Right atrium auricular region (tissue), 2 donors: ENCODE measurements at regions not wholly inside any gene's neighbourhood (a gene's known extent, or its start where the extent isn't known, plus 50 kb on each side); places are given as distances from the start of the nearest gene placed in this dataset.

ENCODE experiments used
- DNase-seq: peaks from one replicate; pipeline ENCODE4 v3.0.0-alpha.2; 2019; ENCODE audit warnings: low spot score
- H3K27ac ChIP-seq, 2 donors: fragments of 200-600 bp; sonication (generic); 1 replicate in 1 of 2; 2 replicates in 1 of 2; pipeline ENCODE4 v1.5.1; 2016 to 2019
- H3K27me3 ChIP-seq, 2 donors: fragments of 200-600 bp; sonication (generic); one replicate each; pipeline versions ENCODE4 v1.5.1 to v1.6.0; 2017 to 2019
- H3K36me3 ChIP-seq: fragments of 200-600 bp; sonication (generic); one replicate; pipeline ENCODE4 v1.5.1; 2016
- H3K4me1 ChIP-seq, 2 donors: fragments of 200-600 bp; sonication (generic); one replicate each; pipeline versions ENCODE4 v1.5.1 to v1.6.0; 2017 to 2019
- H3K4me3 ChIP-seq, 2 donors: fragments of 200-600 bp; sonication (generic); 1 replicate in 1 of 2; 2 replicates in 1 of 2; pipeline ENCODE4 v1.5.1; 2017 to 2019; ENCODE audit warnings: mild to moderate bottlenecking in 1 of 2, moderate library complexity in 1 of 2
- H3K9me3 ChIP-seq, 2 donors: fragments of 200-600 bp; sonication (generic); one replicate each; pipeline ENCODE4 v1.5.1; 2019
- CTCF ChIP-seq, 2 donors: fragments of 200-600 bp; sonication (generic); IDR thresholded peaks; one replicate each; pipeline ENCODE4 v1.5.1; 2019; ENCODE audit warnings: antibody characterized with exemption in 2 of 2

- Histone ChIP-seq H3K4me3 (no peak overlapping the region), H3K27me3 (no peaks in the 10 kb centered on the region), H3K36me3 (no peaks in the 10 kb centered on the region), H3K4me1 (no peaks in the 10 kb centered on the region), H3K27ac (no peak overlapping the region), H3K9me3 (no peaks in the 10 kb centered on the region)
- no peak for TF ChIP-seq CTCF (IDR thresholded peaks at IDR 0.05)
- no peak for DNase-seq
Observed at GRCh38 chr2:12428786-12429185, 287.9 kb upstream of the TRIB2 start.

GRCh38 chr2:12429779-12430406 is 286.8 kb upstream of the TRIB2 start:
- H3K27ac ChIP-seq = no peak overlapping the region

GRCh38 chr2:12430407-12431133 is 286.2 kb upstream of the TRIB2 start:
- no peaks in the 10 kb centered on the region for H3K27me3 ChIP-seq
- H3K36me3 ChIP-seq = no peaks in the 10 kb centered on the region
- TF ChIP-seq CTCF (IDR thresholded peaks at IDR 0.05) = no peak
- no peaks in the 10 kb centered on the region for H3K4me1 ChIP-seq
- DNase-seq = no peak
- no peak overlapping the region for H3K4me3 ChIP-seq
- H3K9me3 ChIP-seq = no peaks in the 10 kb centered on the region
- H3K27ac ChIP-seq = no peak overlapping the region

More at GRCh38 chr2:12429779-12430406, 286.8 kb upstream of the TRIB2 start:
- Histone ChIP-seq H3K36me3 (no peaks in the 10 kb centered on the region), H3K4me1 (no peaks in the 10 kb centered on the region), H3K27me3 (no peaks in the 10 kb centered on the region), H3K4me3 (no peak overlapping the region), H3K9me3 (no peaks in the 10 kb centered on the region)
- no peak for DNase-seq
- no peak for TF ChIP-seq CTCF (IDR thresholded peaks at IDR 0.05)

GRCh38 chr2:12432985-12433625 is 283.6 kb upstream of the TRIB2 start:
- Histone ChIP-seq H3K4me3 (no peak overlapping the region), H3K36me3 (no peaks in the 10 kb centered on the region), H3K27ac (no peak overlapping the region), H3K4me1 (no peaks in the 10 kb centered on the region), H3K27me3 (no peaks in the 10 kb centered on the region), H3K9me3 (no peaks in the 10 kb centered on the region)
- TF ChIP-seq CTCF (IDR thresholded peaks at IDR 0.05) = no peak
- no peak for DNase-seq

- Histone ChIP-seq H3K4me3 (no peak overlapping the region), H3K36me3 (no peaks in the 10 kb centered on the region), H3K9me3 (no peaks in the 10 kb centered on the region), H3K4me1 (no peaks in the 10 kb centered on the region), H3K27me3 (no peaks in the 10 kb centered on the region), H3K27ac (no peak overlapping the region)
- no peak for DNase-seq
- TF ChIP-seq CTCF (IDR thresholded peaks at IDR 0.05) = no peak
Observed at GRCh38 chr2:12433626-12433990, 283.1 kb upstream of the TRIB2 start.
